B cell (primary cell): ENCODE measurements at regions not wholly inside any gene's neighbourhood (a gene's known extent, or its start where the extent isn't known, plus 50 kb on each side); places are given as distances from the start of the nearest gene placed in this dataset.

Source experiments
- CTCF ChIP-seq: fragments of 200-600 bp; IDR thresholded peaks from one replicate; pipeline ENCODE4 v1.8.0; 2022; ENCODE audit warnings: antibody characterized with exemption, mild to moderate bottlenecking
- EZH2 ChIP-seq: IDR thresholded peaks from 2 replicates; pipeline ENCODE4 v1.6.1; 2012; ENCODE audit warnings: borderline replicate concordance, low read depth, mild to moderate bottlenecking, moderate library complexity, low read length; ENCODE audit not compliant: insufficient read depth, poor library complexity, severe bottlenecking

DNA sequence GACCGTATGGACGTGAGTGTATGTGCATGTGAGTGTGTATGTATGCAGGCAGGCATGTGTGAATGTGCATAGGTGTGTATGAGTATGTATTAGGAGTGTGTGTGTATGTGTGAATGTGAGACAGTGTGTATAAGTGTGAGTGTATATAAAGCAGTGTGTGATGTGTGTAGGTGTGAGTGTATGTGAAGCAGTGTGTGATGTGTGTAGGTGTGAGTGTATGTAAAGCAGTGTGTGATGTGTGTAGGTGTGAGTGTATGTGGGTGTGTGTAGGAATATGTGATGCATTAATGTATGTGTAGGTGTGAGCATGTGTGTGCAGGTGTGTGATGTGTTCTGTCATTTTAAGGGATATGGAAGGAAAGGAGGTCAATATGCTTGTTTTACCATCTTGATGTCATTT lies 215.5 kb downstream of the GADD45G start:
- TF ChIP-seq CTCF, result no peak
- no peak for TF ChIP-seq EZH2
